Activated naive CD4-positive, alpha-beta T cell treated with anti-CD3 and anti-CD28 coated beads, Interleukin-2, amount 10 ng/mL, durations not matched to agents 7 days and 5 days (primary cell): ENCODE measurements at regions not wholly inside any gene's neighbourhood (a gene's known extent, or its start where the extent isn't known, plus 50 kb on each side); places are given as distances from the start of the nearest gene placed in this dataset.

Source experiments
- CTCF ChIA-PET: fragments of 350-600 bp; sonication (Branson Sonifier 250); formaldehyde crosslinking; loops from one replicate; lab custom pipeline; 2021; ENCODE audit warnings: antibody characterized with exemption; lab: Charles Lee
- DNase-seq: peaks from one replicate; pipeline ENCODE4 v3.0.0-alpha.2; 2020
- H3K27ac Mint-ChIP-seq: one replicate; pipeline ENCODE4 v1.8.0; 2021; ENCODE audit warnings: mild to moderate bottlenecking, moderate library complexity, mixed read lengths
- H3K27me3 Mint-ChIP-seq: one replicate; pipeline ENCODE4 v1.8.0; 2021; ENCODE audit warnings: mild to moderate bottlenecking, mixed read lengths
- H3K36me3 Mint-ChIP-seq: one replicate; pipeline ENCODE4 v1.8.0; 2021; ENCODE audit warnings: mixed read lengths
- H3K4me1 Mint-ChIP-seq: one replicate; pipeline ENCODE4 v1.8.0; 2021; ENCODE audit warnings: mixed read lengths
- H3K4me3 Mint-ChIP-seq: one replicate; pipeline ENCODE4 v1.8.0; 2021; ENCODE audit warnings: mild to moderate bottlenecking, moderate library complexity, mixed read lengths
- H3K9me3 Mint-ChIP-seq: one replicate; pipeline ENCODE4 v1.8.0; 2021; ENCODE audit warnings: mixed read lengths

DNA sequence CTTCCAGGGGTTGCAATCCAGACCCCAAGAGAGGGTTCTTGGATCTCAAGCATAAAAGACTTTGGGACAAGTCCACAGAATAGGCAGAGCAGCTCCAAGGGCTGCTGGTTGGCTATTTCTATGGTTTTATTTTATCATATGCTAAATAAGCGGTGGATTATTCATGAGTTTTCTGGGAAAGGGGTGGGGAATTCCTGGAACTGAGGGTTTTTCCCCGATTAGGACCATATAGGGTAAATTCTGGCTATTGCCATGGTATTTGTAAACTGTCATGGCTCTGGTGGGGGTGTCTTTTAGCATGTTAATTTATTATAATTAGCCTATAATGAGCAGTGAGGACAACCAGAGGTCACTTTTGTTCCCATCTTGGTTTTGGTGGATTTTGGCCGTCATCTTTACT lies 270.9 kb upstream of the PLXNA2 start:
- Mint-ChIP-seq H3K27me3 (no peaks in the 10 kb centered on the region), H3K4me3 (no peak overlapping the region), H3K27ac (no peak overlapping the region), H3K9me3 (no peaks in the 10 kb centered on the region), H3K4me1 (no peaks in the 10 kb centered on the region), H3K36me3 (no peaks in the 10 kb centered on the region)
- DNase-seq, result no peak
- CTCF ChIA-PET, result no interaction called here

DNA sequence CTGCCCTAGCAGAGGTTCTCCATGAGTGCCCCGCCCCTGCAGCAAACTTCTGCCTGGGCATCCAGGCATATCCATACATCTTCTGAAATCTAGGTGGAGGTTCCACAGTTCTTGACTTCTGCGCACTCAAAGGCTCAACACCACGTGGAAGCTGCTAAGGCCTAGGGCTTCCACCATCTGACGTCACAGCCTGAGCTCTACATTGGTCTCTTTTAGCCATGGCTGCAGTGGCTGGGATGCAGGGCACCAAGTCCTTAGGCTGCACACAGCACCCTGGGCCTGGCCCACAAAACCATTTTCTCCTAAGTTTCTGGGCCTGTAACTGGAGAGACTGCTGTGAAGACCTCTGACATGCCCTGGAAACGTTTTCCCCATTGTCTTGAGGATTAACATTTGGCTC lies 272.6 kb upstream of the PLXNA2 start:
- Mint-ChIP-seq H3K27me3 (no peaks in the 10 kb centered on the region), H3K4me3 (no peak overlapping the region), H3K4me1 (no peaks in the 10 kb centered on the region), H3K36me3 (no peaks in the 10 kb centered on the region), H3K9me3 (no peaks in the 10 kb centered on the region), H3K27ac (no peak overlapping the region)
- DNase-seq, result no peak
- CTCF ChIA-PET, result no interaction called here

DNA sequence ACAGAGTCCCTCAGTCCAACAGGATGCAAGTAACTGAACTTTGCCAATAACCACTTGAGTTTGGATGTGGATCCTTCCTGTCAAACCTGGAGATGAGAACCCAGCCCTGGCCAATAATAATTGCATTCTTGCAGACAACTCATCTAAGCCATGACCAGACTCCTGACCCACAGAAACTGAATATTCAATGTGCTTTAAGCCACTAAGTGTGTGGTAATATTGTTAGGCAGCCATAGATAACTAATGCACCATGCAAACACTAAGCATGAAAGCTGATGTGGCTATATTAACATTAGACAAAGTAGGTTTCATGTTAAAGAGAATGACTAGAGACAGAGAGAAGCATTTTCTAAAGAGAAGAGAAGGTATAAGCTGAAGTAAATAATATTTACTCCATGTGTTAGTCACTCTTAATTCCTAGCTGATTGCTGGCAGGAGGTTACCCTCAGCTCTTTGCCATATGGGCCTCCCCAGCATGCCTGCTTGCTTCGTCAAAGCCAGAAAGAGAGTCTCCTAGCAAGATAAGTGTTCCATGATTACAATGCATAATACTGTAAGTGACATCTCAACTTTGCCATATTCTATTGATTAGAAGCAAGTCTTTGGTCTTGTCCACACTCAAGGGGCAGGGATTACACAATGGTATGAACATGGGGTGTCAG lies 276.4 kb upstream of the PLXNA2 start:
- Mint-ChIP-seq H3K27me3 (no peaks in the 10 kb centered on the region), H3K9me3 (no peaks in the 10 kb centered on the region), H3K27ac (no peak overlapping the region), H3K4me1 (no peaks in the 10 kb centered on the region), H3K36me3 (no peaks in the 10 kb centered on the region), H3K4me3 (no peak overlapping the region)
- CTCF ChIA-PET, result no interaction called here
- DNase-seq, result no peak

DNA sequence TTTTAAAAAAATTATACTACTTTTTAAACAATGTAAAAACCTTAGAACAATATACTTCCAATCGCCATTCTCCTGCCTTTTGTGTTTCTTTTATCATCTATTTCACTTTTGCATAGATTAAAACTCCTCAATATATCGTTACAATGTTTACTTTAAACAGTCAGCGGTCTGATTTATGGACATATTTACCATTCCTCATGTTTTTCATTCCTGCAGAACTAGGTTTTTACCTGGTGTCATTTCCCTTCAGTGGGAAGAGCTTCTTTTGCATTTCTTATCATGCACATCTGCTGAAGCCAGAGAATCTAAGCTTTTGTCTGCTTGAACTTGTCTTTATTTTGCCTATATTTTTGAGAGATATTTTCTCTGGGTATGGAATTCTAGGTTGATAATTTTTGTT lies 277.4 kb upstream of the PLXNA2 start:
- Mint-ChIP-seq H3K36me3 (no peaks in the 10 kb centered on the region), H3K4me1 (no peaks in the 10 kb centered on the region), H3K9me3 (no peaks in the 10 kb centered on the region), H3K4me3 (no peak overlapping the region), H3K27me3 (no peaks in the 10 kb centered on the region), H3K27ac (no peak overlapping the region)
- CTCF ChIA-PET, result no interaction called here
- no peak for DNase-seq

DNA sequence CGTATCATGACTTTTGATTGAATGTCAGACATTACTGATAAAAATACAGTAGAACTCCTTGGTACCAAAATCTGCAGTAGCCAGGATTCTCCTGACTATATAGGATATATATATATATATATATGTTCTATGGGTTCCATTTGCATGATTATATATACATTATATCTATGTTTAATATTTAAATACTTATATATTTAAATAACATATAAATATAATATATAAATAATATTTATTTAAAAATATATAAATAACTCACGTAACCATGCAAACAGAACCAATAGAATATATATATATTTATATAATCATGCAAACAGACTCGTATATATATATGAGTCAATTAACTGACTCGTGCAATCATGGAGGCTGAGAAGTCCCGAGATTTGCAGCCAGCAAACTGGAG lies 278.8 kb upstream of the PLXNA2 start:
- no peaks in the 10 kb centered on the region for H3K4me1 Mint-ChIP-seq
- DNase-seq, result no peak
- CTCF ChIA-PET, result no interaction called here
- H3K36me3 Mint-ChIP-seq, result no peaks in the 10 kb centered on the region
- no peaks in the 10 kb centered on the region for H3K27me3 Mint-ChIP-seq
- H3K27ac Mint-ChIP-seq, result no peak overlapping the region
- no peaks in the 10 kb centered on the region for H3K9me3 Mint-ChIP-seq
- no peak overlapping the region for H3K4me3 Mint-ChIP-seq

DNA sequence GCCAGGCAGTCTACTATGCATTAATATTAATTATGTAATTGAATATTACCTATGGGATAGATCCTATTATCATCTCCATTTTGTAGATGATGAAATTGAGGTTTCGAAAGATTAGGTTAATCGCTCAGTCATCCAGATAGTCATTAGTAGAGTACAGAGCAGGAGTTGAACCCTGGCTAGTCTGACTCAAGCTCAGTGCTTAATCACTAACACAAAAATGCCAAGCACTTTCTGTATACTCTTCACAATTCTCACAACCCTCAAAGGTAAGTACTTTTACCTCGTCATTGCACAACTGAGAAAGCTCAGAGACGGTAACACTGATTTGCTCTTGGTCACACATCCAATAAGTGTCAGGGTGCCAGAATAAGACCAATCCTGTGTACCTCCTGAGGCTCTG lies 280.2 kb upstream of the PLXNA2 start:
- Mint-ChIP-seq H3K9me3 (no peaks in the 10 kb centered on the region), H3K4me1 (no peaks in the 10 kb centered on the region), H3K4me3 (no peak overlapping the region), H3K36me3 (no peaks in the 10 kb centered on the region), H3K27ac (no peak overlapping the region), H3K27me3 (no peaks in the 10 kb centered on the region)
- no peak for DNase-seq
- CTCF ChIA-PET, result no interaction called here

DNA sequence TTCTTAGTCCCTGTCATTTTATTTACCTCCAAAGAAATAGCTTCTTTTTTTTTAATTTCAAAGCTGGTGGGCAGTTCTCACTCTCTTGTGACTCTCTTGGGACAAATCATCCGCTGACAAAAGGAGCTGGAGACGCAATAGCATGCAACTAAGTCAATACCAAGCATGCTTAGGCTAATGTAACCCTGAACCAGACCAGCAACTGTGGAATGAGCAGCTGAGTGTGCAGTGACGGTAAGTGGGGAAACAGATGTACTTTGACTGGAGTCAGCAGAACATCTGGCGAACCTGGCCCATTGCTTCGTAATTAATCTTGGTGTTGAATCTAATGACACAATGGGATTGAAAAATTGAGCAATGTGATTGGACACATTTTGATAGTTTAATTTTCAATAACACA lies 280.7 kb upstream of the PLXNA2 start:
- CTCF ChIA-PET, result no interaction called here
- H3K4me3 Mint-ChIP-seq, result no peak overlapping the region
- no peak for DNase-seq

DNA sequence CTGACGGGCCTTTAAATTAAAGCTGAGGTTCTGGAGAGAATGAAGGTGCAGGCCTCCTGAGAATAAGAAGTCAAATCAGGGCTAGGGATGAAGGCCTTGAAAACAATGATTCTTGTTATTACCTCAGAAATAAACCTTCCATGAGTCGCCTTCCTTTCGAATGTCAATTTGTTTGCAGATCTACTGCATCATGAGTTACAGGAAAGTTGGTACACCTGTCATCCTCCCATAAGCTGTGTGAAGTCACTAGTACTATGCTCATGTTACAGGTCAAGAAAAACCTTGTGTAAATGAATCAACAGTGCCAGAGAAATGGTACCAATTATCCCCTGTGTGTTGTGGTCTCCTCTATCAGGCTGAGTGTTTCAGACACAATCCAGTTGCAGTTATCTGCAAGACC lies 281.2 kb upstream of the PLXNA2 start:
- no peaks in the 10 kb centered on the region for H3K27me3 Mint-ChIP-seq
- H3K4me3 Mint-ChIP-seq, result no peak overlapping the region
- CTCF ChIA-PET, result no interaction called here
- H3K4me1 Mint-ChIP-seq, result no peaks in the 10 kb centered on the region
- DNase-seq, result no peak
- no peak overlapping the region for H3K27ac Mint-ChIP-seq
- no peaks in the 10 kb centered on the region for H3K9me3 Mint-ChIP-seq
- no peaks in the 10 kb centered on the region for H3K36me3 Mint-ChIP-seq

More for the DNA sequence above, 280.7 kb upstream of the PLXNA2 start:
- Mint-ChIP-seq H3K27me3 (no peaks in the 10 kb centered on the region), H3K27ac (no peak overlapping the region), H3K4me1 (no peaks in the 10 kb centered on the region), H3K9me3 (no peaks in the 10 kb centered on the region), H3K36me3 (no peaks in the 10 kb centered on the region)

DNA sequence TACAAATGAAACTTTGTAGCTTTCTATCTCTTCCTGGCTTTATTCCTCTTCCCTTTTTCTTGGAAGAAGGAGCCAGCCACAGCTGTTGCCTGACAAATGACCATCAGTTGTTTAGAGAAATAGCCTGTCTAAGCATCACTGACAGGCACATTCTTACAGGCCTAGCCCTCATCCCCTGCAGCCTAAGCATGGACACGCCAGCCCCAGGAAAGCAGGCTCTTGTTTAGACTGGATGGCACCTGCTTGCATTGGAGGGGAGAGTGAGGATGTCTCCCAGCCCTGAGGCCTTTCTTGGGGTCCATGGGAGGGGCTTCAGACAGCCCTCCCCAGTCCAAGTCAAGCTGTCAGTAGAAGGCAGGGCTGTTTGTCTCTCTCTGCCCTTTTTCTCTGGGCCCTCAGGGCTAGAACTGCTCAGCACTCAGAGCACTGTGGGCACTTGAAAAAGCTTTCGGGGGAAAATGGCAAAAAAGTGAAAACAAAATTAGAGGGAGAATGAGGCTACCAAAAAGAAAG lies 282.5 kb upstream of the PLXNA2 start:
- no peak for DNase-seq
- no peak overlapping the region for H3K4me3 Mint-ChIP-seq
- H3K4me1 Mint-ChIP-seq, result no peaks in the 10 kb centered on the region
- CTCF ChIA-PET, result no interaction called here
- H3K36me3 Mint-ChIP-seq, result no peaks in the 10 kb centered on the region
- H3K27me3 Mint-ChIP-seq, result no peaks in the 10 kb centered on the region
- H3K9me3 Mint-ChIP-seq, result no peaks in the 10 kb centered on the region
- no peak overlapping the region for H3K27ac Mint-ChIP-seq

DNA sequence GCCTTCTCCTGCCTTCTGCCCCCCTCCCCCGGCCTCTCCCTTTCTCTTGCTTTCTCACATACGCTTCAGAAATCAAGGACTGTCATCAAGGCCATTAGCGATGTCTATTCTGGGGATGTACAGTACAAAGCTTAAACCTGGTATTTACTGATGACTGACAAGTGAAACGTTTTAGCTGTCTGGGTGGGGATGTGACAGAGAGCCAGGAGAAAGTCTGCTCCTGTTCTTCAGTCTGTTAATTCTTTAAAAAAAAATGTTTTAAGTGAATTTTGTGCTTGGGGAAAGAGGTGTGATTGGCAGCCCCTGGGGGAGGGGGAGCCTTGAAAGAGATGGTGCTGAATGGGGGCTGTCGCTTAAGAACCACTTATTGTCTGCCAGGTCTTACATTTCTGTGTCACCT lies 283.0 kb upstream of the PLXNA2 start:
- Mint-ChIP-seq H3K27me3 (no peaks in the 10 kb centered on the region), H3K4me1 (no peaks in the 10 kb centered on the region), H3K36me3 (no peaks in the 10 kb centered on the region), H3K4me3 (no peak overlapping the region), H3K27ac (no peak overlapping the region), H3K9me3 (no peaks in the 10 kb centered on the region)
- CTCF ChIA-PET, result no interaction called here
- no peak for DNase-seq

DNA sequence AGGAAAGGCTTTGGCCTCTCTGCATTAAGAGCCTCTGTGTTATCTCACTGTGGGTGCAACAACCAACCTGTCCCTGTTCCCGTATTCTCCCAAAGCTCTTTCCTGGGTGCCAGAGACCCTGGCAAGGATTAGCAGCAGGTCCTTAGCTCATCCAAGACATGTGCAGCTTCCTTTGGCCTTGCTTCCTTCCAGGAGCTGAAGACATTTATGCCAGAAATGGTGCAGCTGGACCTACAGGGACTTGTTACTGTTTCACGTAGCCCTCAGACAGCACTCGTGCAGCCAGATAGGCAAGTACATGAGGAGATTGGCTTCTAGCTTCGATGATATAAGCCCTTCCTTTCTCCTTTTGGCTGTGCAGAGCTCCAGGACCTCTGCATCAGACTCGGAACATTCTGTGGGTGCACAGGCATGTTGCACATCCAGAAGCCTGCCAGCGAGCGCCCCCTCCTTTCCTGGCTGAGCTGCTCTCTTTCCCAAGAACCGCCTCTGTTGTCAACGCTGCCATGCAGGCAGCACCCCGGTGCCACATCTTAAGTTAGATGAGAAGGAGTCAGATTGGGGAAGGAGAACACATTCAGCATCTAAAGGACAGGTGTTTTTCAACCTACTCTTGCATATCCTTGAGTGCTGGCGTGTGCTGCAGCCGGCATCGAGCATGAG lies 284.5 kb upstream of the PLXNA2 start:
- H3K4me1 Mint-ChIP-seq, result no peaks in the 10 kb centered on the region
- DNase-seq, result no peak
- H3K36me3 Mint-ChIP-seq, result no peaks in the 10 kb centered on the region
- H3K9me3 Mint-ChIP-seq, result no peaks in the 10 kb centered on the region
- H3K27me3 Mint-ChIP-seq, result no peaks in the 10 kb centered on the region
- no peak overlapping the region for H3K27ac Mint-ChIP-seq
- no peak overlapping the region for H3K4me3 Mint-ChIP-seq
- CTCF ChIA-PET, result no interaction called here

DNA sequence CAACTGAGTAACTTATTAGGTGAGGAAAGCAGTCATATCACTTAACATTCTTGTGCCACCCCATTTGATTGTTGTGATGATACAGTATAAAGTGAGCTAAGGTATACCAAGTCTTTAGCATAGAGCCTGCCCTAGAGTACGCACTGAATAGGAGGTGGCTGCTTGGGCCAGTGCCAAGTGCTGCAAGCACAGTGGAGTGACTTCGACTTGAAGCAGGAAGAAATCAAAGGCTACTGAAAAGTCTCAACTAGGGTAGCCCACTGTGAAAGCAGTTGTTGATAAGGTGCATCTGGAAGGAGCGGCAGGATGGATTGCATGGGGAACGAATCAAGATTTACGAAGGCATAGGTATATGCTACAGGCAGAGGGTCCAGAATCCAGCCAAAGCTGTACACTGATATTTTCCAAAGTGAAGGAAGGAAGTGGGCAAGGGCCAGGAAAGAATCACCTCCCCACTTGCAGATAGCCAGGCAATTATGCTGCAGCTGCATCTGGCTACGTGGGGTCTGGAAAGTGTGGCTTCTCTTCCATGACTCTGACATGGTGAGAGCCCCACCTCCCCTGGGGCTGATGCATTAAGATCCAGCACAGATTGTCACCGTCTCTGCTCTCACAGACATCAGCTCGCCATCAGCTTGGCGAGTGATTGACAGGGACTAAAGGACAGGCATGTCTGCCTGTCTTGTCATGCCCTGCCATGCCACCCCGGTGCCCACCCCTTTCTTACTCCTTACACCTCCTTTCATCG lies 287.0 kb upstream of the PLXNA2 start:
- Mint-ChIP-seq H3K4me3 (no peak overlapping the region), H3K27me3 (no peaks in the 10 kb centered on the region), H3K36me3 (no peaks in the 10 kb centered on the region), H3K27ac (no peak overlapping the region), H3K9me3 (no peaks in the 10 kb centered on the region), H3K4me1 (no peaks in the 10 kb centered on the region)
- CTCF ChIA-PET, result no interaction called here
- no peak for DNase-seq

DNA sequence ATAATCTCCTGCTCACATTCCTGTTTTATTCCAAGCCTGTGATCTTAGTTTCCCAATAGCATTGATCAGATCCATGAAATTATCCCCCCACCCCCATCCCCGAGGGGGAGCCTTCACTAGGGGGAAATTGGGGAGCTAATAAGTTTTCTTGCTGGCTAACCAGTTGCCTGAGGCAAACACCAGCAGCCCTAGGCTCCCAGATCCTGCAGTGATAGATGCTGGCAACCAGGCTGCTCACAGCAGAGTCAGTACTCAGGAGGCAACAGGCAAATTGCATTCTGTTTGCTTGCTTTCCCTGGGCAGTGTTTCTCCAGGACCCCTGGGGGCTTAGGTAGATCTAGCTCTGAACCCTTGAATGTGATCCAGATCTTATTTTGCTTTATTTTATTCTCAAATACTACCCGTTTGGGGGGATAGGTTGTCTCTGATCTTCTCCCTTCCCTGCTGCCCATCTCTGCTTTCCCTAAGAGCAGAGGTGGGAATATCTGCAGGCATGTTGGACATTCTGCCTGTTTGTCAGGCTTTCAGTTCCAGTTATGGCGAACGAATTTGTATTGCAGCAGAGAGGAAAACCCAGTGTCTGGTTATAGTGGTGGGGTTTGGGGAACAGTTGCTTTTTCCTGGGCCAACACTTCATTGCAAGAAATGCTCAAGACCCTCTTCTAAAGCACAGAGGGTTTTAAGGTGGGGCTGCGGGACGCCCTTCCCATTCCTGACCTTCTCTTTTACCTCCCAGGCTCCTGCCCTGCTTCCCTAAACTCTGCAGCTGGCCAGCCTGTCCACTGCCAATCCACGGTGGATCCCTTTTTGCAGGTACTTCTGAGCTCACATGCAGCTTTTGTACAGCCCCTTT lies 289.8 kb upstream of the PLXNA2 start:
- CTCF ChIA-PET, result no interaction called here
- Mint-ChIP-seq H3K4me3 (no peak overlapping the region), H3K36me3 (no peaks in the 10 kb centered on the region), H3K27ac (no peak overlapping the region), H3K27me3 (no peaks in the 10 kb centered on the region), H3K9me3 (no peaks in the 10 kb centered on the region), H3K4me1 (no peaks in the 10 kb centered on the region)
- no peak for DNase-seq

DNA sequence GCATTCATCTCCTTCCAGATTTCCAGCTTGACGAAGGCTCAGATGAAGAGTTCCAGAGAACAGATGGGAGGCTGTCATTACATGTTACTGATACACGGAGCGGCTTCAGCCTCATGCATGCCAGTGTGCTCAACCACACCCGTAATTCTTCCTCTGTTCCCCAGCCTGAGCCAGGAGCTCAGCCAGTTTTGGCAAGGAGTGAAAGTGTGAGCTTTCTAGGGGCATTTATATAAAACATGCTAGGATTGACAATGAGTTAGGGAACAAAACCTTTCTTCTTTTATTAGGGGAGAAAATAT lies 290.4 kb upstream of the PLXNA2 start:
- Mint-ChIP-seq H3K4me1 (no peaks in the 10 kb centered on the region), H3K27me3 (no peaks in the 10 kb centered on the region), H3K9me3 (no peaks in the 10 kb centered on the region), H3K4me3 (no peak overlapping the region), H3K27ac (no peak overlapping the region), H3K36me3 (no peaks in the 10 kb centered on the region)
- CTCF ChIA-PET, result no interaction called here
- DNase-seq, result no peak
